Activated effector memory CD4-positive, alpha-beta T cell treated with Interleukin-2 at 50 U/mL for 16 hours (primary cell): ENCODE measurements at regions not wholly inside any gene's neighbourhood (a gene's known extent, or its start where the extent isn't known, plus 50 kb on each side); places are given as distances from the start of the nearest gene placed in this dataset.

Source experiments
- DNase-seq: peaks from one replicate; pipeline ENCODE4 v3.0.0-alpha.2; 2020

DNA sequence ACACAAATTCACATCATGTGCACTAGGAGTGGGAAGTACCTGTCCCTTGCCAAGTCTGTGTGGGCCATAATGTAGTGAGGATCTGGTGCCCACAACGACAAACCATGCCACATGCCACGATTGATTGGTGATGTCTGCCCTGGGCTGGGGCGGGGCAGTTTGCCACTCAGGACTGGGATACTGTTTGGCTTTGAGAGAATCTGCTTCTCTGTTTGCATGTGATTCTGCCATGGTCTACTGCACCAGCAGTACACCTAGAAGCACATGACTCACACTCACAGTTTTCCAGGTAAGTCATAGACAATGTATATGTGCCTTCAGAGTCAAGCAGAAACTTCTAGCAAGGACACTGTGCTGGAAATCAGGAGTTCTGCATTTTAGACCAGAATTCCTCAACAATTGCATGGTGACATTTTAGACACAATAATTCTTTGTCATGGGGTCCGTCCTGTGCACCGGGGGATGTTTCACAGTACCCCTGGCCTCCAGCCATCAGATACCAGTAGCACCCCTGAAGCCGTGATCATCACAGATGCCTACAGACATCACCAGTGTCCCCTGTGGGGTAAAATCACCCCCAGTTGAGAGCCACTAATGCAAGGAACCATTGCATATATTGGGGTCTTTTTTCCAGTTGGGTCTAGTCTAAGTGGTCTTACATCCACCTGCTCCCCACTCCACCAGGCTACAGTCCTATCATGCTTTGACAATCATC is 278.3 kb downstream of the EIPR1 start:
- no peak for DNase-seq

DNA sequence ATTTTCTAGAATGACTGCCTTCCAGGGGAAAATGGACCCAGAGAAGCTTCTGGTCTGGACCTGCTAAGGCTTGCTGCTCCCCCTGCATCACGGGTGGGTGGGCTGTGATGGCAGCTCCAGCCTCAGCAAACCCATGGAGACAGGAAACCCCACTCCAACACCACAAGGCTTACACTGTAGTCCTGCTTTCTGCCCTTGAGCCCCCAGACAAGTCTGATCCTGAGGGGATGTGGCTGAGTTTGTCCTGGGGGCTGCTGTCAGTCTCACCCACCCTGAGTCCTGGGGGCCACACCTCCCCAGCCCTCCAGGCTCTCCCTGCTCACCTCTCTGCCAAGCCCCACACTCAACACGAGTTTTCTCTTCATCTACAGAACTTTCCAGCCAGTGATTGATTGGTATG is 279.4 kb downstream of the EIPR1 start:
- no peak for DNase-seq

DNA sequence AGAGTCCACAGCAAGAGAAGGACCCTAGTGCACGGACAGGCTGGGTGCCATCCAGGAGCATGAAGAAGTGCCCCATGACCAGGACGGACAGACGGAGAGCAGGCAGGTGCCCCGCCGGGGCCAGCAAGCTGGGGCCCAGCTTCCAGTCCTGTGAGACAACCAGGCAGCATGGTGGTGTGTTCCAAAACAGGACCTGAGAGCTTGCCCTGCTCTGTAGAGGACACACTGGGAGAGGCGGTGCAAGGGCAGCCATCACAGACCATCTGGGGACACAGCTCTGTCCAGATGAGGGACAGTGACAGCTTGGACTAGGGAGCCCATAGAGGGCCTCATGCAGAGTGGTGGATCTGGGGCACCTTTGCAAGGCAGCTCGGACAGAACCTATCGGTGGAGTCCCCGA is 279.8 kb downstream of the EIPR1 start:
- DNase-seq, result no peak

DNA sequence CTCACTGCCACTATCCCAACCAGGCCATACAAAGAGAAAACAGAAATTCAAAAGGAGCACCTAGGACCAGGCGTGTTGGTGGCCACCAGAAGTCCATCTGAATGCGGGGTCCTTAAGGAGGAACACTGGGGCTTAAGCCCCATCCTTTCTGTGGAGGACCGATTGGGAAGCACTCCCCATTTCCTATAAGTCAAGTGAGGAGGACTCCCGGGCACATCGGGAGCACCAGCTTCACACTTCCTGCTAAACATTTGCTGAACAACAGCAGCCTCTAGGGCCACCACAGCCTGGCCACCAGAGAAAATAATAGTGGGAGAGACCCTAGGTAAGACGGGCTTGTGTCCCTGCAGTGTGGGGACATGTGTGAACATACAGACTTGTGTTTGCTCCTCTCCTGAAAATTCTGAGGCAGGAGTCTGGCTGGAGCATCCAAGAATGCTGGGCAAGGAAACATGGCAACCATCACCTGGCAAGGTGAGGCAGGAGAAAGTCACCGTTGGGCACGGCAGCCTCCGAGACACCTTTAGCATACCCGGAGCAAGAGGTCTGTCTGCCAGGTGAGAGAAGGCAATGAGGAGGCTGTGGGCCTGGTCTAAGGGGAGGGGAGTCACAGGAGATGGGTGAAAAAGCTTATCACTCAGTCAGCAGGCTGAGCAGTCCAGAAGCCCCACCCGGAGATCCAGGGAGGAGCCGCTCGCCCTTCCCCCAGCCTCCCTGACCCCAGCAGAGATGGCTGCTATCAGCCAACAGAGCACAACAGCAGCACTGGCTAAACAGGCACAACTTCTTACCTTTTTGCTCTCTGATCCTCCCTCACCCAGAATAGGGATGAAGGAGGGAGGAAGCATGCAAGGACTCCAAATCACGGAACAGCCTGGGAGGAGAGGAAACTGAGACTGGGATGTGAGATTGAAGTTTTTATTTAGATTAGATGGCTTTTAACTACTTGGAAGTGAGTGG is 282.3 kb downstream of the EIPR1 start:
- DNase-seq, result no peak

DNA sequence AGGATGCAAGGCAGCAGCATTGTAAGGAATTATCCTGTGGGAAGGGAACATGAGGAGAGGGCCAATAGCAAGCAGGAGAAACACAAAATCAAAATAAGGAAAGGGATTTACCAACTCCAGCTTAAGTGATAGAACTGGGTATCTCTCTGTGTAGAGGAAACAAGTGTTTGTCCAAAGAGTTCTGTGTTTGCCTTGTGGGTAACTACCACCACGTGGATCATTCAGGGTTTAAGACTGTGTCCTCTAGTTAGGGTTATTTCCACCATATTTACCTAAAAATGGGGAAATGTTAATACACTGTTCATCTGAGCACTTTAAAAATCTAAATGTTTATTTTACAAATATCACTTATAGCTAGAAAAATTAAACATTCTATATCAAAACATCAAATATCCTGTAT is 283.3 kb downstream of the EIPR1 start:
- no peak for DNase-seq

DNA sequence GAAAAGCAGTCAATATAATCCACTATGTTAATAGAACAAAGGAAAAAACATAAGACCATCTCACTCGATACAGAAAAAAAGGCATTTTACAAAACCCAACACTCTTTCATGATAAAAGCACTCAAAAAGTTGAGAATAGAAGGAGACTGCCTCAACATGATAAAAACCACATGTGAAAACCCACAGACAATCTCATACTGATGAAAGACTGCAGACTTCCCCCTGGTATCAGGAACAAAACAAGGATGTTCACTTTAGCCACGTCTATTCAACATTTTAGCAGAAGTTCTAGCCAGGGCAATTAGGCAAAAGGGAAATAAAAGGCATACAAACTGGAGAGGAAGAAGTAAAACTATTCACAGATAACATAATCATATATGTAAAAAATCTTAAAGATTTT is 285.9 kb downstream of the EIPR1 start:
- DNase-seq, result no peak

DNA sequence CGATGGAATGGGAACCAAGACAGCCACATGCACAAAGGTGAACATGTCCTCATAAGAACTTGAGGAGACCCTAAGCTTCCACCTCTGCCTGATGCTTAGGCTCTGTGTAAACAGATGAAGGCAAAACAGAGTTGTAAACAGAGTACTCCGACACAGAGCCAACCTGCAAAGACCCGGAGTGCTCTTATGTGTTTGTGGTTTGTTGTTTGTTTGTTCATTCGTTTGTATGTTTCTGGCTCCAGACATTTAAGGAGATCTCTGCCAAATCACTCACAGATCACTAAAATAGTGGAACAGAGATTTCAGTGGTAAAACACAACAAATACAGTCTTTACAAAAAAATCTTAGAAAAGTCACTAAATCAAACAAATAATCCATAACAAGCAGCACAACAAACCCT is 294.9 kb downstream of the EIPR1 start:
- no peak for DNase-seq

DNA sequence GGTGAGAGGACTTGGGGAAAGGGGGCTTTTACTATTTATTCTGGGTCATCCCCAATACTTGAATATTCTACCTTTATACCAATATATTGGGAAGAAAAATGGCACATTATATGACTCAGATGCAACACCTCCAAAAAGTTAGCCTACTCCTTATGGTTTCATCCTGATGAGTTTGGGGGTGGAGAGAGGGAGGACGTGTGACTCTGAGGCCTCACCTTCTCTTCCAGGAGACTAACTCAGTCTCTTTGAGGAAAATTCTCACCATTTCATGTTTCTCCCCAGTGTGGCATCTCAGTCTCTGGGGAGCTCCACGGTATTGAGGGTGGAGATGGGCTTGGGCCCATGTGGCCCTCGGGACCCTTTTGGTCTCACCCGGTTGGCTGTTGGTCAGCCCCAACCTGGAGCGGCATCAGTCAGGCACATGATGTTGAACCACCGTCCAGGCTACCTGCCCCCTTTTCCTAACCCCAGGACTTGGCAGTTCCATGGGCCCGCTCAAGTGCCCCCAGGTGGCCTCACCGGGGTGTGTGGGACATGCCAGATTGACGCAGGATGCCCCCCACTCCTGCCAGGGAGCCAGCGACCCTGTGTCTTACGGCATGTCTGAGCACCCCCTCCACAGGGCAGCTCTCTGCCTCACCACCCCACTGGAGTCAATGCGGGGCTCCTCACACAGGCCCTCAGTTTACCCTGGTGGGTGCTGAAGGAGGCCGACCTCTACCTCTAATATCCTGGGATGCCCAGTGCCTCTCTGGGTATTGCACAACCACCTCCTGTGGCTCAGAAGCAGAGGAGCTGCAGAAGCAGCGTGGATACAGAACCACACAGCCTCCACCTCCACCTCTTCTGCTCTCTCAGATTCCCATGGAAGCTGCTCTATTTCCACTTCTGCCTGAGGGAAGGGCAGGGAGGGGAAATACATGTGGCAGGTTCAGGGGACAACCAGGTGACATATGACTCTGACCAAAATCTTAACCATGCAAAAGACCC is 297.4 kb downstream of the EIPR1 start:
- no peak for DNase-seq

DNA sequence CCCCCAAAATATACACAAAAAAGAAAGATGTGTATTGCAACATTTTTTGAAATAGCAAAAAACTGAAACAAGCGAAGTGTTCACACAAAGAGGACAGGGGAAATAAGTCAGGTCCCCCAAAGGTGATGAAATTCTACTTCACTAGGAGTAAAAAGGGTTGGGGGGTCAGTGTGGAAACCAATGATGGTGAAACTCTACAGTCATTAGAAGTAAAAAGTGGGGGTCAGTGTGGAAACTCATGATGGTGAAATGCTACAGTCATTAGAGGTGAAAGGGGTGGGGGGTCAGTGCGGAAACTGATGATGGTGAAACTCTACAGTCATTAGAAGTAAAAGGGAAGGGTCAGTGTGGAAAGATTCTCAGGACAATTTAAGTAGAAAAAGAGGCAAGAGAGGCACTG is 298.2 kb downstream of the EIPR1 start:
- no peak for DNase-seq

DNA sequence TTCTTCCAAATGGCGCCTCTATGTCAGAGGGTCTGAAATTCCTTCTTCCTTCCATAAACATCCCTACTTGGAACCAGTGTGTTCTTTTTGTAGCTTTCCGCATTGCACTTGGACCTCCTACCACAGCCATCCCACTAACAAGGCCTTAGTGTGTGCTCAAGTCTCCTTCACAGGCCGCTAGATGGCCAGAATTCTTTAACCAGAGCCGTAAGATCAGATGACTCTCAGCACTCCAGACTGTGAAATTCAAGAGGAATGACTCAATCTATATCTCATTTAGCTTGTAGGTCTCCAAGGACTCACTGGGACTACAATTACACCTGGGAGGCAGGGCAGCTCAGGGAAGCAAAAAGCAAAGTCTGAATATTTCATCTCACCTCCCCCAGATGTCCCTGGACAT is 298.9 kb downstream of the EIPR1 start:
- DNase-seq, result no peak

DNA sequence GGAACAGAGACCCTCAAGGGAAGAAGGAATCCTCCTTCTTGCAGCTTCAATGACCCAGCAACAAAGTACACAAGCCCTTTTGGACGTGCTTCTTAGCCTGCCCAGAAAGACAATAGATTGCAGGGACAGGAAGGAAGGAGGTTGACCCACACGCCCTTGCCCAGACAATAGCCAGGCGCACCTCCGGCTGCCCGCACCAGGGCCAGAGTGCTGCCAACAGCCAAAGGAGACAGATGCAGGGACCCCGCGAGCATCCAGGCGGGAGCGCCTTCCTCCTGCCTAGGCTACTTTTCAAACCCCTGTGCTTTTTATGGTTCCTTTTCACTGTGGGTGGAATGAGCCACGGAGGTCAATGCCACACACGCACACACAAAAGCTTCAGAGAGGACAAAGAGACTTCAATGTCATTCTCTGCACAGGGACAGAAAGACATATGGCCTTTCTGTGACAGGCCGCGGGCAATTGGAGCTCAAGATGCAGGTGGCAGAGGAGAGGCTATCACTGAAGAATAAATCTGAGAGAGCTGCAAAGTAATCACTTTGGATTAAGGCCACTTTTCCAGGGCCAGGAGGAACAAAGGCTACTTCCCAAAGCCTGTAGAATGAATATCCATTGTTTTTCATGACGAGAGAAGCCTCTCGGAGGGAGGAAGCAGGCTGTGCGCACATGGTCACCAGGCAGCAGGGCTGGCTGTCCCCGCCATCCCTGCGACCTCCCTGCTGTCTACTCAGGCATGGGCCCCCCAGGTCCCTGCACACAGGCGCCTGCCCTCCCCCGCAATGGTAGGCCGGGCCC is 300.6 kb downstream of the EIPR1 start:
- no peak for DNase-seq

DNA sequence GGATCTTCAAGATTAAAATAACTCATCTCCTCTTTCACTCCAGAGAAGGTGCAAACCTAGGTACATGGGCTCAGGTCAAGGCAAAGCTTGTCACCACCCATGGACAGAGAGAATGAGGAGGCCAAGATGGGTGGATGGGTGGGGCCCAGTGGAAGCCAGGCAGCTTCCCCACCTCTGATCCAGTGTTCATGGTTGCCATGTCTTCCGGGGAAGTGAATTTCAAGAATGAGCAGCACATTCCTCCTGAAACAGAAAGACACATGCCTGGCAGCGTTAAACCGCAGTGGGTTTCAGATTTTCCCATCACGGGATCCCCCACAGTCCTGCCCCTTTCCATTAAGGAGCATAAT is 301.7 kb downstream of the EIPR1 start:
- DNase-seq, result no peak

DNA sequence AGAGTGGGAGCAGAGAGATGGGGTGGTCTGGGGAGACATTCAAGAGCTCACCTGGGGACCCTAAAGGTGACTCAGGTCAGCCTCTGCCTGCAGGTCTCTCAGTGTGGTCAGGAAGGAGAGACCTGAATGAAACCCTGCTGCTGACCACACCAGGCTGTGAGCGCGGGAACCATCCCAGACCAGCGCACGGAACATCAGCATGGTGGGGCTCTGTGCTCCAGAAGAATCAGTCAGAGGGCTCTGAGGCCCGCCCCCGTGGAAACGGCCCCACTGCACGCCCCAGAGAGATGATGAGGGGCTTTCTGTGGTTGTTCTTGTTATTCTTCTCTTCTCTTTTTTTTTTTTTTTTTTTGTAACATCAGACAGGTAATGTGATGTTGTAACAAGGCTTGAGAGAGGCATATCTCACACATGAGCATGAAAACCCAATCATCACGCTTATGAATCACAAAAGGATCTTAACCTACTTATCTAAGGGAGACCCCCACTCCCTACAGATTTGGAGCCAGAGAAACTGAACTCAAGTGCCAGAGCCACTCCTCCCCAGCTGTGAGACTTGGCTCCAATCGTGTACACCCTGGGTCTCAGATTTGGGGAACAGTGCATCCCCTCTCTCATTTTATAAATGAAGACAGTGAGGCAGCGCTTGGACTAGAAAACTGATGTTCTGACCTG is 302.2 kb downstream of the EIPR1 start:
- DNase-seq, result no peak

DNA sequence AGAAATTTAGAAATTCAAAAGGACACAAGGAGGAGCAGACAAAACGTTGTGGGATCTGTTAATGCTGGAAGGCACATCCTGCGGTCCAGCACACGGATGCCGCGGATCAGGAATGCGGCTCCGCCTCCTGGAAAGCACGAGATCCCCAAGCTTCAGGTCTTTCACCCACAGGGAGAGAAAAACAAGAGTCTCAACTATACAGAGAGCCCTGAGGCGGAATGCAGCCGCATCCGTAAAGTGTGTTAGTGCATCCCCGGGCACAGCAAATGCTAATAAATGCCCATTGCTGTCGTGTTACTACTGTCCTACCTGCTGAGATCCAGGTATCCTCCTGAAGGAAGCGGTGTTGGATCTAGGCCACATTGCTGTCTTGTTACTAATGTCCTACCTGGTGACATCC is 303.9 kb downstream of the EIPR1 start:
- no peak for DNase-seq

DNA sequence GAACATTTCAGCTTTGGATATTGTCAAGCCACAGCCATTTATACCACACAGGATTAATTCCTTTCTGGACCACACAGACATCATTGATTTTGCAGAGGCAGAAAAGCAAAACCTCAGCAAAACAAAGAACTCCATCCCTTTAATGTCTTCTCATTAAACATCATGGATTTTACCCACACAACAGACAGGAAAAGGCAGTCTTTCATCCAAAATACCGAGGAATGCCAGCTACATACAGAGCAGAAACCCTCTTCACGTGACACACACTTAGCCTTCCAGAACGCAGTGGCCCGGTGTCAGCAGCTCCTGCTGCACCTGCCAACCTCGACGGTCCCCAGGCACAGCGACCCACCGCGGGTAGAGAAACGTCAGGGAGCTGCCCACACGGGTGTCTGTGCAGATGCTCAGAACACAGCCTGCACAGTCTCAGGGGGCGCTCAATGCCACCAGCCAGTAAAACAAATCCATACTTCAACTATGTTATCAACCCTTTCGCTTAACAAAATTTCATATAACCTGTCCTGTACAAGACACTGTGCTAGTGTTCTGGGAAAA is 304.5 kb downstream of the EIPR1 start:
- no peak for DNase-seq

DNA sequence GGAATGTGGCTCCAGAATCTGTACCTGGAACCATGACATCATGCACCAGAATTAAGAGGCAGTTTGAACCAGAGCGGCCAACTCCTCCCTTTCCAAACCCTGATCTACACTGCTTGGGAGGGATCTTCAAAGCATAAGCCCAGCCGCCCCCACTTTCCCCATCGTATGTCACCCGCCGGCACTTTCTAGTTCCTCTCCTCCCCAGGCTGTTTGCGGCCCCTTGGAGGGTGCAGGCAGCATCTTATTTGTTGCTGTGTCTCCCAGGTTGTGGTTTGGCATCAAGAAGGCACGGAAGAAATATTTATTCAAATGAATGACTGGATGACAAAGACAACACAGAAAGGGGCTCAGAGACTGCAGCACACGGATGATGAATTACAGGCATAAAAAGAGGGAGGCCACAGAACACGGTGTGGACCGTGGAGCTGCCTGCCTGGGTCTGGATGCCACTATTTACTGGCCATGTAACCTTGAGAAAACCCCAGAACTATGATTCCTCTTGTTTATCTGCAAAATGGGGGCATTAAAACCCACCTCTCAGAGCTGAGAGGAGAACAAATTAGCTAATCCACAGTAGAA is 305.8 kb downstream of the EIPR1 start:
- no peak for DNase-seq

DNA sequence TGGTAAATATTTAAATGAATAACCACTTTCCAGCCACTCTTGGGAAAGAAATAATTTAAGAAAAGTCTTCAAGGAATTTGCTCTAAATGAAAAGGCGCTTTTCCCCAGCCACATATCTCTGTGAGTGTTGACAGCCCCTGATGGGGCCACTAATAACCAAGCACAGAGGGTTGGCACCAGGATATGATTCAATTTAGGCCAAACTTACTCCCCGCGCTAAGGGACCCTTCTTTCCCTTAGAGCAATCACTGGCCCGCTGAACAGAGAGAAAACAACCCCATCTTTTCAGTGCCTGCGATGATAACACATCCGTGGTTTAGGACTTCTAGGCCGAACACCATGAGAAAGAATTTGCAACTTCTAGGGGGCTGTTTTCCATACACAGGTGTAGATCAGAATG is 310.8 kb downstream of the EIPR1 start:
- DNase-seq, result no peak

DNA sequence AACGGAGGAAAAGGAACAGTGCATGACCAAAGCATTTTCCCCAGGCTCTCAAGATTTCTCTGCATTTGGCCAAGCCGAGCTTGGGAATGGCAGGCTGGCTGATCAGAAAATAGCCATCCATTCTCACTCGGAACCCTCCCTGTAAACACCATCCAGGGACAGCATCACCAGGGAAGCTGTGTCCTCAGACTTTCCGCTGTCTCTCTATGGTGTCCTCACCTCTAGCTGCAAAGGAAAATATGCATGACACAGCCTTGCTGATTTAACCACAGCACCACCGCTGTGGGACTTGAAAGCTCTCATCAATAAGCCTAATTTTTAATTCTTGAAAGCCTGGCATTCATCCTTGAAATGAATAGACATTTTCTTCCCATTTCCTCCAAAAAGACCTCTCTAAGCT is 311.7 kb downstream of the EIPR1 start:
- DNase-seq, result no peak

DNA sequence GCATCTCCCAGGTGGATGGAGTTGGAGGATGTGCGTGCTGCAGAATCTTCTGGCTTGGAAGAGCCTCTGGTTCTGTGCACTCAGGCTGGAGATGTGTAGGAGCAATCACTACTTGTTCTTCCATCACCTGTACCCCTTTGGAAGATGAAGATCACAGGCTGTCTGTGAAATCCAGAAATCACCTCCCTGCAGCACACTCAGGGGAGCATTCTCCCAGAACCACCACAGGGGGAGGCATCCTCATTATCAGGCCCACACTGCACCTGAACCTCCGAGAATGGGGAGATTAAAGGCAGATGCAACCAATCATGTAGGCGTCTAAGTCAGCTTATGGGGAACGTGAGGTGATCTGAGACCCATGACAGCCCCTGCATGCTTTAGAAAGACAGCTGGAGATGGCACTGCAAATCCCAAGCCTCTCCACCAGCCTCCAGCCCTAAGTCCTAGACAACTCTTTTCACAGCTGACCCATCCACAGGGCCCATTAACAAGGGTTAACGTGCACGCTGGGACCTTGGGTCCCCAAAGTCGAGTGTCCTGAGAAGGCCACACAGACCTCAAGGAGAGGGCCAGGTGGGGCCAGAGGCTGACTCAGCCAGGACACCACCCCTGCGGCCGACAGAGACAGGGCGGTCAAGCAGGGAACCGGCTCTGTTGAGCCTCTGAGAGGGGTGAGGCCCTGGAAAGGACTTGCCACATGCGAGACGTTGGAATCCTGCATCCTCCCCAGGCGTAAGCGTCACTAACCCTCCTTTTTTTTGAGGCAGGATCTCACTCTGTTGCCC is 314.9 kb downstream of the EIPR1 start:
- no peak for DNase-seq

DNA sequence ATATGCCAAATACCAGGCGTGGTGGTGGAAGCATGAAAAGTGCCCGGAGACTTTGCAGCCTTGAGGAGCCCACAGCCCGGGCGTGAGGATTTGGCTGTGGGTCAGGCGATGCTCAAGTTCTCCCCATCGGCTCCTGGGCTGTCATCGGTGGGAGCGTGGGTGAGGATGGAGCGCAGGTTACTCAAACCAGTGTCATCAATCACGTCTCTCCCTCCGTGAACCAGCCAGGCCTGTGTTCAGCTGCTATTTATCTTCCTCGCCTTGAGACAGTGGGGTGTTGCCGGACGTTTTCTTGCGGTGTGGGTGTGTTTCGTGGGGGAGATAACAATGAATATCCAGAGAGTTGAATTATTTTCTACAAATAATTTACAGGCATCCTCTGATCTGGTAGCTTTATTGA is 317.6 kb downstream of the EIPR1 start:
- no peak for DNase-seq
